ENCODE measurements at regions not wholly inside any gene's neighbourhood (a gene's known extent, or its start where the extent isn't known, plus 50 kb on each side); places are given as distances from the start of the nearest gene placed in this dataset.

- Histone ChIP-seq H3K27me3 (replicated peaks; ENCODE audit: control insufficient read depth, insufficient read depth, low read length) (no peaks in the 10 kb centered on the region), H3K4me3 (replicated peaks; ENCODE audit: low read depth, low read length) (no peak overlapping the region), H3K36me3 (ENCODE audit: control insufficient read depth, insufficient read depth, low read length) (no peaks in the 10 kb centered on the region)
- no peak for TF ChIP-seq CTCF (IDR thresholded peaks at IDR 0.05; ENCODE audit: insufficient read depth, low read length, poor library complexity, severe bottlenecking)
- no peak for DNase-seq (ENCODE audit: extremely low read depth, insufficient read length)
These were observed 172.4 kb upstream of the SASH1 start for GRCh38 chr6:148170286-148170685.

- TF ChIP-seq CTCF (IDR thresholded peaks at IDR 0.05; ENCODE audit: insufficient read depth, low read length, poor library complexity, severe bottlenecking), result no peak
- H3K4me3 ChIP-seq (replicated peaks; ENCODE audit: low read depth, low read length), result no peak overlapping the region
- DNase-seq (ENCODE audit: extremely low read depth, insufficient read length), result no peak
- H3K27me3 ChIP-seq (replicated peaks; ENCODE audit: control insufficient read depth, insufficient read depth, low read length), result no peaks in the 10 kb centered on the region
- H3K36me3 ChIP-seq (ENCODE audit: control insufficient read depth, insufficient read depth, low read length), result no peaks in the 10 kb centered on the region
These were observed 169.1 kb upstream of the SASH1 start for GRCh38 chr6:148173548-148173947.

GRCh38 chr6:148175550-148176188 is 167.0 kb upstream of the SASH1 start:
- no peak overlapping the region for H3K4me3 ChIP-seq (replicated peaks; ENCODE audit: low read depth, low read length)
- no peak for DNase-seq (ENCODE audit: extremely low read depth, insufficient read length)
- no peaks in the 10 kb centered on the region for H3K27me3 ChIP-seq (replicated peaks; ENCODE audit: control insufficient read depth, insufficient read depth, low read length)
- H3K36me3 ChIP-seq (ENCODE audit: control insufficient read depth, insufficient read depth, low read length), result no peaks in the 10 kb centered on the region
- TF ChIP-seq CTCF (IDR thresholded peaks at IDR 0.05; ENCODE audit: insufficient read depth, low read length, poor library complexity, severe bottlenecking), result no peak

GRCh38 chr6:148177589-148178233 is 164.9 kb upstream of the SASH1 start:
- TF ChIP-seq CTCF (IDR thresholded peaks at IDR 0.05; ENCODE audit: insufficient read depth, low read length, poor library complexity, severe bottlenecking), result peak; percentile 65
- Histone ChIP-seq H3K36me3 (ENCODE audit: control insufficient read depth, insufficient read depth, low read length) (no peaks in the 10 kb centered on the region), H3K4me3 (replicated peaks; ENCODE audit: low read depth, low read length) (no peak overlapping the region), H3K27me3 (replicated peaks; ENCODE audit: control insufficient read depth, insufficient read depth, low read length) (no peaks in the 10 kb centered on the region)
- DNase-seq (ENCODE audit: extremely low read depth, insufficient read length), result no peak

GRCh38 chr6:148179786-148180185 is 162.9 kb upstream of the SASH1 start:
- Histone ChIP-seq H3K36me3 (ENCODE audit: control insufficient read depth, insufficient read depth, low read length) (no peaks in the 10 kb centered on the region), H3K27me3 (replicated peaks; ENCODE audit: control insufficient read depth, insufficient read depth, low read length) (no peaks in the 10 kb centered on the region; the same call in 1 of the 2 replicates), H3K4me3 (replicated peaks; ENCODE audit: low read depth, low read length) (no peak overlapping the region)
- DNase-seq (ENCODE audit: extremely low read depth, insufficient read length), result no peak
- peak; percentile 38 for TF ChIP-seq CTCF (IDR thresholded peaks at IDR 0.05; ENCODE audit: insufficient read depth, low read length, poor library complexity, severe bottlenecking)

Measured in GM06990 (cell line).